Choroid plexus epithelial cell (primary cell): ENCODE measurements at regions not wholly inside any gene's neighbourhood (a gene's known extent, or its start where the extent isn't known, plus 50 kb on each side); places are given as distances from the start of the nearest gene placed in this dataset.
"Not testable (repeated sequence)": the region's sequence is repeated elsewhere in the genome, so short reads cannot be mapped to it uniquely, and the experiment has no call there.

Source experiments
- DNase-seq: peaks from one replicate; pipeline ENCODE4 v3.0.0-alpha.2; 2010; ENCODE audit warnings: low read depth
- H3K4me3 ChIP-seq: 2 replicates; pipeline ENCODE4 v1.5.1; 2011; ENCODE audit warnings: low read depth, mild to moderate bottlenecking, control low read depth, low read length, moderate library complexity
- CTCF ChIP-seq: conservative IDR thresholded peaks from 2 replicates; pipeline ENCODE4 v1.5.1; 2011; ENCODE audit warnings: low read depth, mild to moderate bottlenecking, control low read depth, inconsistent platforms, low read length, moderate library complexity

GRCh38 chr3:73141525-73141924, 80.1 kb downstream of the EBLN2 start:
- no peak overlapping the region for H3K4me3 ChIP-seq
- TF ChIP-seq CTCF, result no peak
- no peak for DNase-seq

GRCh38 chr3:73143401-73143800, 81.9 kb downstream of the EBLN2 start:
- DNase-seq, result no peak
- no peak overlapping the region for H3K4me3 ChIP-seq
- TF ChIP-seq CTCF, result no peak

GRCh38 chr3:73143821-73144237, 82.4 kb downstream of the EBLN2 start:
- DNase-seq, result peak; percentile 10
- TF ChIP-seq CTCF, result no peak
- H3K4me3 ChIP-seq, result no peak overlapping the region

GRCh38 chr3:73144276-73144675, 82.8 kb downstream of the EBLN2 start:
- DNase-seq, result peak; percentile 45
- no peak for TF ChIP-seq CTCF
- H3K4me3 ChIP-seq, result no peak overlapping the region

- H3K4me3 ChIP-seq, result no peak overlapping the region
- DNase-seq, result no peak
- TF ChIP-seq CTCF, result no peak
These were observed 83.4 kb downstream of the EBLN2 start for GRCh38 chr3:73144828-73145227.

- not testable (repeated sequence) for DNase-seq, H3K4me3 ChIP-seq
These were observed 86.0 kb downstream of the EBLN2 start for GRCh38 chr3:73147479-73147878.

GRCh38 chr3:73148206-73148605, 86.7 kb downstream of the EBLN2 start:
- no peak for TF ChIP-seq CTCF
- no peak for DNase-seq
- no peak overlapping the region for H3K4me3 ChIP-seq

- DNase-seq, result no peak
- TF ChIP-seq CTCF, result no peak
These were observed 87.2 kb downstream of the EBLN2 start for GRCh38 chr3:73148682-73149081.

More at GRCh38 chr3:73148682-73149081, 87.2 kb downstream of the EBLN2 start:
- H3K4me3 ChIP-seq, result no peak overlapping the region
